ENCODE measurements at regions not wholly inside any gene's neighbourhood (a gene's known extent, or its start where the extent isn't known, plus 50 kb on each side); places are given as distances from the start of the nearest gene placed in this dataset.

DNA sequence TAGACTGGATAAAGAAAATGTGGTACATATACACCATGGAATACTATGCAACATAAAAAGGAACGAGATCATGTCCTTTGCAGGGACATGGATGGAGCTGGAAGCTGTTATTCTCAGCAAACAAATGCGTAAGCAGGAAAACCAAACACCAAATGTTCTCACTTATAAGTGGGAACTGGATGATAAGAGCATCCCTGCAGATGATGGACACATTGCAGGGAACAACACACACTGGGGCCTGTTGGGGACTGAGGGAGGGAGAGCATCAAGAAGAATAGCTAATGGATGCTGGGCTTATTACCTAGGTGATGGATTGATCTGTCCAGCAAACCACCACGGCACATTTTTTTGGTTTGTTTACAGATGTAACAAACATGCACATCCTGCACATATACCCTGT is 470.5 kb upstream of the CITED2 start:
- no peak for DNase-seq

DNA sequence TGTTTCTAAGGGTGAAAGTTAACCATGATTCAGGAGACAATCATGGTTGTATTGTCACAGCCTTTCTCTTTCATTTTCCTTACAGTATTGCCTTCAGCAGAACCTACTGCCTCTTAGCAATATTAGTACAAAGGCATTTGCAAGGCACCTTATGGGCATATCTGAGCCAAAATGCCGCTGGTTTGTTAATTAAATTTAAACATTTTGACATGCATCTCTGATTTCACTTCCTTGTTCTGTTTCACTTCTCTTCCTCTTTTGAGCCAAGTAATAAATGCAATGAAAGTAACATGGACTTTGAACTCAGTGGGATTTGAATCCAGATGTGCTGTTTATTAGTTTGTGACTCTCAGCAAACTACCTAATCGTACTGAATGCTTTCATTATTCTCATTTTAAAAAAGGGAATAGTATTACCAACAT is 467.4 kb upstream of the CITED2 start:
- DNase-seq = peak; percentile 35 to 41

DNA sequence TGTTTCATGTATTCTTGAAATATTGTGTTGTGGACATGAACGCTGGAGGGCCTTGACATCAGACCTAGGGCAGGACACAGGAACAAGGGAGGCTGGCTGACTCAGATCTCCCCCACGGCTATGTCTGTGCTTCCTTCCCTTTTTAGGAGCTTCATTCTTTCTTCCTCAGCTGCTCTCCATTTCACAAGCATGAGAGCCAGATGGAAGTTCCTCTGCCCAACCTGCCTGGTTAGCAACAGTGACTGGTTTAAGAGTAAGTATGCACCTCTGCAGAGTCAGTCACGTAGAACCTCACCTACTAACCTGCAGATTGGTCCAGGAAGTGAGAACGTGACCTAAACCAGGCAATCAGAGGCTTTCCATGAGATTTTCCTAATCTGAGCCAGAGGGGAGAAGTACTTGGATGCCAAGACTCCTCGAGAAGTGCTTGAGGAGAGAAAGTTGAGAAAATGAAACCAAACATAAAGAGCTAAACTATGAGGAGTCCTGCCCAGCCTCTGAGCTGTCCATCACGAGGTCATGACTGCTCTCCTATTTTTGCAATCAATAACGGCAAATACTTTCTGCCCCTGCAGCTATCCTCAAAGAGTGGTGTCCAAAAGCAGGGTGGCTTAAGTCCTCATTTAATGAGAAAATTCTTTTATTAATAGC is 465.2 kb upstream of the CITED2 start:
- no peak for DNase-seq

DNA sequence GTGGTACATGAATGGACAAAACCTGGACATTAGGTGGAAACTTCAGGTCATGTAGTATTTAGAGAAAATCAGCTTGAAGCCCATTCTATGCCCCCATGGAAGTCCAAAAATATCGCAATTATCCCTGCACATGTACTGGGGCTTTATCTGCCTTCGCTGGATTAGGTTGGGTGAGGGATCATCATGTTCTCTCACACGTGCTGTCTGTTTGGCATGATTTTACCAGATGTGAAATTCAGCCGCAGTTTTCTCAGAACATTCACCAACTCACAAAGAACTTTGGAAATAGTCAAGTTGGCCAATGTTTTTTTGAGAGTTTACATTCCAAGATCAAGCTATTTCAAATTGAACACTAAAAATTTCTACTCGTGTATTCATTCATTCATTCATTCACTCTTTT is 459.8 kb upstream of the CITED2 start:
- no peak for DNase-seq

GRCh38 chr6:139833592-139833991 is 459.1 kb upstream of the CITED2 start:
- no peak for DNase-seq

DNA sequence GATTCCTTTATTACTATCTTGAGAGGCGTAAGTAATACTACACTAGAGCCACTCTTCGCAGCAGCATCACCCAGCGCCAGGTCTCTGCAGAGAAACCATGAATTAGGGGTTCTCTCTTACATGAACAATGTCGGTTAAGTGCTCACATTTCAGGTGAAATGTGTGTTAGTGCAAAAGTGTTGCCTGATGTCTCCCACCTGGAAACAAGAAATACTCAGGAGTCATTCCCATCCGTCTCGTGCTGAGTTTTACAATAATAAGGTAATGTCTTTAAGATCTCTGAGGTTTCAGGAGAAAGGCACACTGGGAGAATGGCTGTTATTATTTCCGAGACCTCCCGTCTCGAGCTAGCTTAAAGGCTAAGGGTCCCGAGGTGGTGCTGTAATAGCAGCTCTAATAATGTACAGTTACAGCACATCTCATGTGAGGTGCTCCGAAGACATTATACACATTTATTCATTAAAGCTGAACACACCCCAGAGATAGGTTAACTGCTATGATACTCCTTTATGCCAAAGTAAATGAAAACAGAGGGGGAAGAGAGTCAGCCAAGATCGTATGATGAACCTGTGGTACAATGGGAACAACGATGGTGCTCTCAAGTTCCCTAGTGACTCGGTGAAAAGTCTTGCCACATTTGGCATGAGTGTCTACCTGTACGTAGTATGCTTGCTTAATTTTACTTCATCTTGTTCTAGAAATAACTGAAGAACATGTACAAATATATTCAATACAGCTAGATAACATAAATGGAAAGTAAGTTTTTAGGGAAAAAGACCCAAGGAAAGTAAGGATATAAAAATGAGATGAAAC is 458.3 kb upstream of the CITED2 start:
- no peak for DNase-seq

- DNase-seq = no peak
These were observed 455.1 kb upstream of the CITED2 start for GRCh38 chr6:139829576-139829975.

GRCh38 chr6:139828751-139829519 is 454.5 kb upstream of the CITED2 start:
- no peak for DNase-seq

- DNase-seq = no peak
These were observed 451.5 kb upstream of the CITED2 start for GRCh38 chr6:139825935-139826374.

GRCh38 chr6:139824864-139825263 is 450.4 kb upstream of the CITED2 start:
- DNase-seq = no peak

GRCh38 chr6:139823808-139824126 is 449.3 kb upstream of the CITED2 start:
- no peak for DNase-seq

DNA sequence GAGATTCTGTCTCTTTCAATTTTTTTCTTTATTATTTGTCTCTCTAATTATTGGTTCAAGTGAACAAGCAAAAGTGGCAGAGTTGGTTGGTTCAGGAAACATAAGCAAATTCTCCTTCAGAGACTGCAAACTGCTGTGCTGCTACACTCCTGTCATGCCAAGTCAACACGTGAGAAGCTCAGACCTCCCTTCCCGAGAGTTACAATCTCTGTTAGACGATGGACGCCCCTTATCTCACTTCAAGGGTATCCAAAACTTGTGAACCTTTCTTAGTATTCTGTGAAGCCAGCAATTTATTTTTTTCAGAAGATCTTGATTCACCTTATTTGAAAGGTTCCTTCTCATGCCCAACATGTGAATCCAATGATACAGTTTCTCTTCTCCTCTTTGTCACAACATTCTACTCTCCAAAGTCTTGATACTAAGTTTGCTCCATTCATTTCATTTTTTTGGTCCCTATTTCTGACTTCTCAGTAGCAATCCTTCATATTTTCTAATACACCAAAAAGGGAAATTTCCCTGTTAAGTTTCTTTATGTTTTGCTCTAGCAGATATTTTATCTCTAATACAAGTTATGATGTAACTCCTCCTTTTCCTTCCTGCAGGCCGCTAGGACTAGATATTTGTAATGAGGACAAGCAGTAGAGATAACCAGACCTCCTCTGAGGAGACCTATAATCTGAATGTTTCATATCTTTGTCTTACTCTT is 448.8 kb upstream of the CITED2 start:
- DNase-seq = no peak

GRCh38 chr6:139821676-139822223 is 447.3 kb upstream of the CITED2 start:
- DNase-seq = no peak

GRCh38 chr6:139820210-139820609 is 445.8 kb upstream of the CITED2 start:
- DNase-seq = no peak

DNA sequence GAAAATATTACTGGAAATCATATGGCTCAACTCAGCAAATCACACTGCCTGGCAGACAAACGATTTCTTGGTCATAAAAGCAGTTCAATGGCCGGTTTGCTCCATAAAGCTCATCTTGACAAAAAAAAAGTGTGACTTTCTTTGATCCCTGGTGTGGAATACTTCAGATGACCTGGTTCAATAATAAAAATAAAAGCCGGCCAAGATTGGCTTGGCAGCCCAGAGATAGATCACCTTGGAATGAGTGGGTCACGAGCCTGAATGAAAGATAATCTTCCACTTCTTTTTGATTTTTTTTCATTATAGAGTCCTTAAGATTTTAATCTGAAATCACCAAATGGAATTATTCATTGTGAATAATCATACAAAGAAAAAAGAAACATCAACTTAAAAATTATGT is 445.3 kb upstream of the CITED2 start:
- DNase-seq = no peak

GRCh38 chr6:139812939-139813338 is 438.5 kb upstream of the CITED2 start:
- DNase-seq = peak in 1 of 2 experiments; percentile 27

GRCh38 chr6:139801571-139802321 is 427.3 kb upstream of the CITED2 start:
- no peak for DNase-seq

DNA sequence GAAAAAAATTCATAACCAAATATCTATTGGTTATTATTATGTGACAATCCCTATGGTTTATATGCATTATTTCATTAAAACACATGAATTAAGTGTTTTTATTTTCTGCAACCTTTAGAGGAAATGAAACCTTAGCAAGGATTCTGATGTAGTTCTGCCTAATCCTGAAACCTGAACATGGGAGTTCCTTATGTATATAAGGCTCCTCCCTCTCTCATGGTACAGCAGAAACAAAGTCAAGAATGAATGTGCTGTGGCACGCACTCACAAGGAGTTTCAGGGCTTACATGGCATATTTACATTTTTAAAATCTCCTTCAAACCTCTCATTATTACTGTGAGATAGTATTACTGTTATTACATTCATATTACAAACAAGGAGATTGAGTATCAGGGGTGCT is 426.4 kb upstream of the CITED2 start:
- no peak for DNase-seq

GRCh38 chr6:139790527-139790926 is 416.1 kb upstream of the CITED2 start:
- no peak for DNase-seq

- DNase-seq = no peak
These were observed 409.8 kb upstream of the CITED2 start for GRCh38 chr6:139784222-139784769.

DNA sequence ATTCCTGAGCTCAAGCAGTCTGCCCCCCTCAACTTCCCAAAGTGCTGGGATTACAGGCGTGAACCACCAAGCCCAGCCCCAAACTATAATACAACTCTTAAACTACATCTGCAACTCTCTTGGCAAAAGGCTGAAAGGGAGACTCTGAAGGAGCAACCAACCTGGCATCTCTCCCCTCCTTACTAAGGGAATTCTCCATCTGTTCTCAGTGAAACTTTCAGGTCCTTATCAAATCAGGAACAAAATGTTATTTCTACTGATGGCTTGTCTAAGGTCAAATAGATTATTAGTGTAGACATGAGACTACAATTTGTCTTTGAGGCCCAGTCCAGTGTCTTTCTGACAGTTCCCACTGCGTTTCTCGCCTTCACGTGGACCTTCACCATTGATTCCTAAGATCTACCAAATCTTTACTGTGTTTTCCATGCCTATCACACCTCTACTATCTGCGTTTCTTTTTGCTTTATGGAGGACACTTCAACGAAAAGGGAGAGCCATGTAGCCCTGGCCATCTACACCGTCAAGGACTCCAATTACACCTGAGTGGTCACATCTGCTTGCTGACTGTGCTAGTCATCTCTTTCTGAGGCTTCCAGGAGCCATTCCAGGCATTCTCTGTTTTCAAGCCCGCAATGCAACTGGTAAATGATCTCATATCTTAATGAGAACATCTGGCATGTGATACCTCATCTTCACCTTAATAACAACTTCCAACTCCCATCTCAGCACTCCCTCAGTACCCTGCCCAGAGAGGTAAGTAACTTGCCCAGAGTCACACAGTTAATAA is 405.7 kb upstream of the CITED2 start:
- DNase-seq = no peak

All from NCI-H526 (cell line).